Tibial nerve (tissue), 4 donors: ENCODE measurements at regions not wholly inside any gene's neighbourhood (a gene's known extent, or its start where the extent isn't known, plus 50 kb on each side); places are given as distances from the start of the nearest gene placed in this dataset.

Source experiments
- CTCF ChIP-seq, 5 experiments: fragments of 200-600 bp in 3 of 5; fragments of 450-650 bp in 2 of 5; sonication (generic) in 3 of 5; IDR thresholded peaks; one replicate each; pipeline ENCODE4 v1.5.1; 2016 to 2019; ENCODE audit warnings: antibody characterized with exemption in 5 of 5, mild to moderate bottlenecking in 3 of 5, moderate library complexity in 2 of 5
- EP300 ChIP-seq, 2 donors: sonication (generic); formaldehyde crosslinking; IDR thresholded peaks; one replicate each; pipeline ENCODE4 v1.6.1; 2017; ENCODE audit warnings: antibody characterized with exemption in 2 of 2, mild to moderate bottlenecking in 1 of 2
- POLR2A ChIP-seq, 2 donors: fragments of 450-650 bp; IDR thresholded peaks; one replicate each; pipeline ENCODE4 v1.6.1; 2017; ENCODE audit warnings: antibody characterized with exemption in 2 of 2, mild to moderate bottlenecking in 2 of 2, moderate library complexity in 2 of 2

- TF ChIP-seq POLR2A (IDR thresholded peaks at IDR 0.05) (no peak), CTCF (IDR thresholded peaks at IDR 0.05) (no peak), EP300 (IDR thresholded peaks at IDR 0.05) (no peak)
Measured at GRCh38 chr1:84048820-84049219, 49.9 kb upstream of the TTLL7 start.
